ENCODE measurements at regions not wholly inside any gene's neighbourhood (a gene's known extent, or its start where the extent isn't known, plus 50 kb on each side); places are given as distances from the start of the nearest gene placed in this dataset.
"Not testable (repeated sequence)": the region's sequence is repeated elsewhere in the genome, so short reads cannot be mapped to it uniquely, and the experiment has no call there.

DNA sequence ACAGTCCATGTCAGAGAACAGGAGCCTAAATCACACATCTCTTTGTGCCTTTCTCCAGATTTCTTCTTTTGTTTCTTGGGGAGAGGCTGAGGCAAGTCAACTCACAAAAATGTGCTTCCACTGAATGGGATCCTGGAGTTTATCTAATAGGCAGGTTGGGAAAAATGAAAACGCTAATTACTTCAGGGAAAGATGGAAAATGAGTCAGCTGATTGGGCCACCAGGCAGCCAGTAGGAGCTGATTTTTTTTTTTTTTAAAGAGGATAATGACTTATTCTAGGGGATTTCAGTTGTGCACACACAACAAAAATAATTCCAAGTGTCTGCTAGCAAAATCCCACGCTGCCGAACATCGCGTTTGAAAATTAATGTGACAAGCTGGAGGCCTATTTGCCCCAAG, 412.8 kb upstream of the ZMIZ1 start:
- DNase-seq (ENCODE audit: low read depth in 1 of 2, low spot score in 1 of 2), result no peak

DNA sequence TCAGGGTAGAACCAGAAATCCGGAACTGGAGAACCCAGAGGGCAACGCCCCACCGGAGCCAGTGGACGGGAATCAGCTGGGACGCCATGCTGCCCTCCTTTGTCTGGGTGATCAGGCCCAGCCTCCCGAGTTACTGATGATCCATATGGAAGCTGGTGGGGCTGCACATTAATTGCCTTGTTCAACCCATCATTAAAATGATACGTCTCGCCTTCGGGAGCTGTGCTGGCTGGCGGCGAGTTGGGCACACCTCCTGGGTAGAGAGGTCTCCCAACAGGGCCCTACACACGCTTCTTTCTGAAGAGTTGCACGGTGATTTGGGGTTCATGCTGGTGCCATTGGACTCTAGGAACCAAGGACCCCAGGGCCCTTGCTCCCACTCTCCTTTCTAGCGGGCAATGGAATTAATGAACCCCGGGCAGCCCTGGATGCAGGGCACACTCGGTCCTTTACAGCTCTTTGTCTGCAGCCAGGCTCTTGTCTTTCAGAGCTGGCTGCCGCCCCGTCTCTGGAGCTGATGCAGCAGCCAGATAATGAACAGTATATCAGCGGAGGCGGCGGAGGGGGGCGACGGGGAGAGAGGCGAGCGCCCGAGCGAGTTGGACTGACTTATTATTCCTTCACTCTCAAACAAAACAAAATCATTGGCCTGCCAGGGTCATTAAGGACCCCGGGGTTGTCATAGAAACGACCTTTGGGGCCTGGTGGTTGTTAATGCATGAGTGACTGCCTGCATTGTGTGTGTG, 412.2 kb upstream of the ZMIZ1 start:
- no peak for DNase-seq (ENCODE audit: low read depth in 1 of 2, low spot score in 1 of 2)

DNA sequence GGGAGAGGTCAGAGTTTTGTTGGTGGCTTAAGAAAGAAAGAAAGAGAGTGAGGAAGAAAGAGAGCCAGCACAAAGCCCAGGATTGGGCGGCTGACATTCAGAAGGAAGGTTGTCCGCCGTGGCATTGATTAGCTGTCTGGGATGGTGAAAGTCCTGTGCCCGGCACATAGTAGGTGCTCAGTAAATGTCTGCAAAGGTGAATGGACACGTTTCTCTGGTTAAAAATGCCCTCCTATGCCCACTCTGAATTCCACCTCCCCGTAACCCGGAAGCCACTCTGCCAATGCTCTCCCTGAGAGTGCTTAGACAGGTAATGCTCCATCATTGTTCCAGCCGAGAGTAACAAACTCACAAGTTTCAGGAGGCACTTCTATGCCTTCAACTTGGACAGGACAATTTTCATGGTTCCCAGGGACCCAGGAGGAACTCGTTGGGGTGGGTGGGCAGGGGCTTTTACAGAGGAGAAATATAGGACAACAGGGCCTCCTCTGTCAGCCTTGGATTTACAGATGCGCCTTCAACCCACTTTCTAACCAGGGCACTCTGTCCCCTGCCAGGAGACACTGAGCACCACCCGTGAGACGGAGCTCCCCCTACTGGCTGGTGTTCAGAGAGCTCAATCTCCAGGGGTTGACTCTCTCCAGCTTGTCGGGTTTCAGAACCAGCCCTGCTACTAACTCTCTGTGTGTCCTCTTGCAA, 411.5 kb upstream of the ZMIZ1 start:
- peak; percentile 27 to 37 for DNase-seq (ENCODE audit: low read depth in 1 of 2, low spot score in 1 of 2)

DNA sequence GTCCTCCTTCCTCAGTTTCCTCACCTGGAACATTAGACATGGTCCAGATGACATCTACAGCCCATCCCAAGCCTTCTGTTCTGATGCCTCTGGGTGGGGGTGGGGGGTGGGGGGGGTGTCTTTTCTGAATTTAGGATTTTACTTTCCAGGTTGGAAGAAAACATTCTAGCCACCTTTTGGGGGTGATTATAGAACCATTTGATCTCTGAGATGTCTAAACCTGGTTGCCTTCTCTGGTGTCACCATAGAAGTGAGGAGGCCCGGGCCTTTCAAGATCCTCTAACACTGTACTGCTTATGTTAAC, 411.0 kb upstream of the ZMIZ1 start:
- no peak for DNase-seq (ENCODE audit: low read depth in 1 of 2, low spot score in 1 of 2)

DNA sequence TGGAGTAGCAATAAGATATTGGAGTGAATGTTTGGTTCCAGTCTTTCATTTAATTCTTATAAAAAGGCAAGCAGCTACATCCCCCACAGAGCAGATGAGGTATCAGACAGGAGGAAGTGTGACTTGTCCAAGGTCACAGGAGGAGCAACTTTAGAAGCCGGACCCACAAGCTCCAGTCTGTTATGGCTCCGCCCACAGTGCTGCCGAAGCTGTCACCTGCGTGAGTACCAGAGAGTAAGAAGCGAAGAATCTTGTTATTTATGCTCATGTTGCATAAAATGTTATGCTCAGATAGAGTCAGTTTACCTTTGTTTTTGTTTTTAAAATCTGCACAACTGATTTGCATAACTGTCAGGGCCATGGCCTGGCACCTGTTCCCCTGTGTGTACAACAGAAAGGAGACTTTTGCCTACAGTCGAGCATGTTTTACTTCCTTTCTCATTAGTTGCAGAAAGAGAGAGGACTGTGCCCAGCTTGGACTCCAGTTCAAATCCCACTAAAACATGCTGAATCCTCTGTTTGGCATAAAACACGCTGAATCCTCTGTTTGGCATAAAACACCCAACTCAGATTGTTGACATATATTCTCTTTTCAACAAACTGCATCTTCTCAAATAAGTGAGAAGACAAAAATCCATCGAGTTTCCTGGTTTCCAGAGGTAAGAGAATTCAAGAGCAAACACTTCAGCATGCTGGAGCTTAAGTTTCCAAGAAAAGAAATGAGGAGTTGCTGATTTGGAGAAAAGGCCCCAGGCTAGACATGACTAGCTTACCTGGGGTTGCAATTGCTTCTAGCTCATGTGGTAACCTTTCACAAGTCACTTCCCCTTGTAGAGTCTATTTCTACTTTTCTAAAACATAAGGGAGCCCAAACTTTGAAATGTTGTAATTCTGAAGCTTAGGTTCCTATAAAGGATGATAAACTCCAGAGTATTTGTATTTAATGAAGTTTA, 409.8 kb upstream of the ZMIZ1 start:
- no peak for DNase-seq (ENCODE audit: low read depth in 1 of 2, low spot score in 1 of 2)

DNA sequence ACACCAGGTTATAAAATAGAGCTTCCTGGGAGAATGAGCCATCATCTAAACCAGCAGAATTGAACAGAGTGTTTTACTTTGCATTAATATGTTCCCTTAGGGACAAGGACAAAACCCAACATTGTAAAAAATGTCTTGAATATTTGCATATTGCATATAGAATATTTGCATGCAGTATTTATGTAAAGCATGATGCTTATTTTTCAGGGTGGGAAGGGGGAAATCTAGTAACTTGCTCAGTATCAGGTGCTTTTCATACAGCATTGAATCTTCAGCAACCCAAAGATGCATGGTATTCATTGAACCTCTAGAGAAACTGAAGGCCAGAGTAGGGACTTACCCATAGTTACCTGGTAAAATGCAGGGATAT, 409.2 kb upstream of the ZMIZ1 start:
- DNase-seq (ENCODE audit: low read depth in 1 of 2, low spot score in 1 of 2), result no peak

DNA sequence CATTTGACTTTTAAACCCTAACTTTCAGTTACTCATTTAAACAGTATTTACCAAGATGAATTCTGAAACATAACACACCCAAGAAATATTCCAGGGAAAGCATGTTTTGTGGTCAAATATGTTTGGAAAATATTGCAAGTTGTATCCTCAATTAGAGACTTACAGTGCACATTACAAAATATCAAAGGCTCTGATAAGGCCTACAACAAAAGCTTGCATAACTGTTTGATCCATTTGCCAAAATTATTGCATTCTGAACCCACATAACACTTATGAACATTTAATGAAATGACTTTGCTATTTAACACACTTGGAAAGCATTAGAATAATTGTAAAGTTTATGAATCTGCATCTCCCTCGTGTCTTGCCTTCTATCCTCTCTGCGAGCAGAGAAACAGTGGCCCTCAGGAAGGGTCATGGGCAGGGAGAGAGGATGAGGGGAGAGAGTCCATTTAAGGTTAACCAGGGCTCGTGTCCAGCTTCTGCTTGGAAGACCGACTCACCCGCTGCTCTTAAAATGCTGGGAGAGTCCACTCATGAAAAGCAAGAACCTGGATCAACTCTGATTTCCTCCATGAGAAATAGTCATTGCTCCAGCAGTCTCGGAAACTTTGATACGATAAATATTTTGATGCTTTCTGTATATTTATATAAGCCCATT, 408.2 kb upstream of the ZMIZ1 start:
- DNase-seq (ENCODE audit: low read depth in 1 of 2, low spot score in 1 of 2), result no peak

DNA sequence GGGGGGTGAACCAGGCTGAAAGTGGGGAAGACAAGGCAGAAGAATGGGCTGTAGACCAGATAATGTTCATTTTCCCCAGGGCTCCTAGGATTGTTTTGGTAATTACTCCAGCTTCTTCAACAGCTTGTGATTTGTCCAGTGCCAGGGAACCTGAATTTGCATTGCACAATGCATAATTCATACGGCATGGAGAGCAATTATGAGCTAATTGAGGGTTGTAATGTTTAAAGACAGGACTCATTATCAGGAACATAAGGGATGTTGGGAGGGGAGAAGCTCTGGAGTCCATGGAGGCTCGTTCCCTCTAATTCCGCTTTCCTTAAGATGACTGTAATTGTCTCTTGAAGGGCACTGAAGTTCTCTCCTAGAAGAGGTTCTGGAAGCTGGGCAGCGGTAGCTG, 405.0 kb upstream of the ZMIZ1 start:
- DNase-seq (ENCODE audit: low read depth in 1 of 2, low spot score in 1 of 2), result no peak

DNA sequence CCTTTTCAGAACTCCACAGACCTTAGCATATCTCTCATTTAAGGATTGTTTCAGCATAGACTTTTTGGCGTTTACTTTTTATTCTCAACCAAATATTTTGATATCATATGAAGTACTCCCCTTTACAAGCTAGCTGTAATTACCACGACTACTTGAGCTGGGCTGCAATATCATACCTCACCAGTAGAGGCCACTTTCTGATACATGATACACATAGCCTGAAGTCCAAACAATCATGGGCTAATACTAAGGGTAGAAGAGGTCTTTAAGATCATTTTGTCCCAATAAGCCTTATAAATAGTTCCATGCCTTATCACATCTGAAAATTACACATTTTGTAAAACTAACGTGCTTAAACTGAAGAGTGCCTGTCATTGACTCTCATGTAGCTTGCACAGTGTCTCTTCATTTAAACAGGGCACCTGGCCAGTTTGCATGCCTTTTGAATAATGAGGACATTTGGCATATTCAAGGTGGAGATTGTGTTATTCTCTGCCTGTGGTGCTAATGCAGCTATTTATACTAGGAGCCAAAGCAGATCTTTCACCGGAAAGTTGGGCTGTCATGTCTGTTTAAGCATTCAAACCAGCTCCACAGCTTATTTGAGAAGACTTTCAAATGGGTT, 403.7 kb upstream of the ZMIZ1 start:
- DNase-seq (ENCODE audit: low read depth in 1 of 2, low spot score in 1 of 2), result no peak

DNA sequence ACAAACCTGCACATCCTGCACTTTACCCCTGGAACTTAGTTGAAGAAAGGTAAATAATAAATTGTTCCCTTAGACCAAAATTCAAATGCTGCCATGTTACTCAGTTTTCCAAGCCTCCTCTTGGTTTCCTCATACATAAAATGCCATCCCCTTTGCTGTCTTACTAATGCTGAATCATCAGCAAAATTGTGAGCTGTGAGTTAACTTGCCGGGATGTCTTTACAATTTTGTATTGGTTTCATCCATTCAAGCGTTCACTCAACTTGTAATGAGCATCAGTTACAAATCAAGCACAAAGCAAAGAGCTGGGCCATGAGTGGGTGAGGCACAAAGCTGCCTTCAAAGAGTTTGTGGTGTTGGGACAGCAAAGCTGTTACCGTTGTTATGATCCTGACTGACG, 395.8 kb upstream of the ZMIZ1 start:
- DNase-seq (ENCODE audit: low read depth in 1 of 2, low spot score in 1 of 2), result no peak

DNA sequence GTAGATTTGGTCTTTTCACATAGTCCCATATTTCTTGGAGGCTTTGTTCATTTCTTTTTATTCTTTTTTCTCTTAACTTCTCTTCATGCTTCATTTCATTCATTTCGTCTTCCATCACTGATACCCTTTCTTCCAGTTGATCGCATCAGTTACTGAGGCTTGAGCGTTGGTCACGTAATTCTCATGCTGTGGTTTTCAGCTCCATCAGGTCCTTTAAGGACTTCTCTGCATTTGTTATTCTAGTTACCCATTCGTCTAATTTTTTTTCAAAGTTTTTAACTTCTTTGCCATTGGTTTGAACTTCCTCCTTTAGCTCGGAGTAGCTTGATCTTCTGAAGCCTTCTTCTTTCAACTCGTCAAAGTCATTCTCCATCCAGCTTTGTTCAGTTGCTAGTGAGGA, 387.6 kb upstream of the ZMIZ1 start:
- DNase-seq (ENCODE audit: low read depth in 1 of 2, low spot score in 1 of 2), result not testable (repeated sequence)

DNA sequence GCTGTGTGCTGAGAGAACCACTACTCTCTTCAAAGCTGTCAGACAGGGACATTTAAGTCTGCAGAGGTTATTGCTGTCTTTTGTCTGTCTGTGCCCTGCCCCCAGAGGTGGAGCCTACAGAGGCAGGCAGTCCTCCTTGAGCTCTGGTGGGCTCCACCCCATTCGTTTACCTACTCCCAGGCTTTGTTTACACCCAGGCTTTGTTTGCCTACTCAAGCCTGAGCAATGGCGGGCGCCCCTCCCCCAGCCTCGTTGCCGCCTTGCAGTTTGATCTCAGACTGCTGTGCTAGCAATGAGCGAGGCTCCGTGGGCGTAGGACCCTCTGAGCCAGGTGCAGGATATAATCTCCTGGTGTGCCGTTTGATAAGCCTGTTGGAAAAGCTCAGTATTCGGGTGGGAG, 386.8 kb upstream of the ZMIZ1 start:
- not testable (repeated sequence) for DNase-seq (ENCODE audit: low read depth in 1 of 2, low spot score in 1 of 2)

DNA sequence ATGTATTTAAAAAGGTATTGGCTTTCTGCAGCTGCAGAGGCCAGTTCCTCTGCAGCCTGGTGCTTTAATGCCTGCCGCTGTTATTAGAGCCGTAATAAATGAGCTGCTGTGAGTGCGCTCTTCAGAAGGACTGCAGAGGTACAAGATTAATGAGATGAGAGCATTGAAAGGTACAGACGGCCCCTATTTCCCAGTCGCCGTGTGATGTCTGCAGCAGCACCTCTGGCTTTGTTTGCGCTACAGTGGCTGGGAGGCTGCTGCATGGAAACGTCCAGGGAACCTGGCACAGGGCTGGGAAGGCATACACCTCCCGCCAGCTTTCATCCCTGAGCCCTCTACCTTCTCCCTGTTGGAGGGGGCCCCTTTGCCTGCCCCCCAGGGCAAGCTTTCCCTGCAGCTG, 383.8 kb upstream of the ZMIZ1 start:
- no peak for DNase-seq (ENCODE audit: low read depth in 1 of 2, low spot score in 1 of 2)

DNA sequence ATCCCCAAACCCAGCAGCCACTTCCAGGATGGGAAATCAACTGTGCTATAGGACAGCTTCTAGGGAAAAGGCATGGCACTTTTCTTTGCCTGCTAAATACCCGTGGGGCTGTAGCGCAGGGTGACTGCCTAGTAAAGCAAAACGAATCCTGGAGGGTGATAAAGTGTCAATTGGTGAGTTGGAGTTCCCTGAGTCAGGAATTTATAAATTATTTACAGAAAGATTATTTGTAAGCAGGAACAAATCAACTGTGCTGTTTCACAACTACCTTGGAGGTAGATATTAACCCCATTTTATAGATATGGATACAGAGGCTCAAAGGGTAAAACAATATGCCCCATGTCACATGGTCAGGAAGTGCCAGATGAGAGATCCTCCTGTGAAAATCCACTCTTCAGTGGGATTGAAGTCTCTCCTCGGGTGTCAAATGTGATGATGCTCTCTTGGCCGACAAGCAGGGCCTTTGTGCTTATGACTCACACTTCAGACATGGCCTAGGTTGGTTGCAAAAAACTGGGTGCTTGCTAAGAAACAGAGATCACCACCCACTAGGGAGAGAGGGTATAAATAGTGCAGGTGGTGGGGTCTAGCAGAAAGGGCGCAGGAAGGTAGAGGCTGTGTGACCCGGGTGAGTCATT, 383.2 kb upstream of the ZMIZ1 start:
- DNase-seq (ENCODE audit: low read depth in 1 of 2, low spot score in 1 of 2), result no peak

DNA sequence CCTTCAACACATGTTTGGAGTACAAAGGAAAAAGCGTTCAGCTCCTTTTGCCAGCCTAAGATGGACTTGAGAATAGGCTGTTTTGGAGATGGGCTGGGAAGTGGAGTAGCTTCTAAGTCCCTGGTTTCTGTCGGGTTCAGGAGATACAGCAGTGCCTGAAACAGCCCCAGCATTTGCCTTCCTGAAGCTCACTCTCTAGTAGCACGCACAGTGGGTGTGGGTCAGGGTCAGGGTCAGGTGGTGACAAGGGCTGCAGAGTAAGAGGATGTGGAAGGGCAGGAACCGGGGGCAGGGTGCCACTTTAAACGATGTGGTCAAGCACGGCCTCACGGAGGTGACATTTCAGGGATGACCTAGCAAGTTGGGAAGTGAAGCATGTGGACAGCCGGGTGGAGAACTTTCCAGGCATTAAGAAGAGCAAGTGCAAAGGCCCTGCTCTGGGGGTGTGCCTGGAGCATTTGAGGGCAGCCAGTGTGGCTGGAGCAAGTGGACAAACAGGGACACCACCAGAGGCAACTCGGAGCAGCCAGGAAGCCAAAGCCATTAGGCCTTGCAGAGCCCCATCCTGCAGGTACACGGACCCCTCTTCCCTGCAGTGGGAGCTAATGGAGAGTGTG, 382.2 kb upstream of the ZMIZ1 start:
- DNase-seq (ENCODE audit: low read depth in 1 of 2, low spot score in 1 of 2), result no peak

DNA sequence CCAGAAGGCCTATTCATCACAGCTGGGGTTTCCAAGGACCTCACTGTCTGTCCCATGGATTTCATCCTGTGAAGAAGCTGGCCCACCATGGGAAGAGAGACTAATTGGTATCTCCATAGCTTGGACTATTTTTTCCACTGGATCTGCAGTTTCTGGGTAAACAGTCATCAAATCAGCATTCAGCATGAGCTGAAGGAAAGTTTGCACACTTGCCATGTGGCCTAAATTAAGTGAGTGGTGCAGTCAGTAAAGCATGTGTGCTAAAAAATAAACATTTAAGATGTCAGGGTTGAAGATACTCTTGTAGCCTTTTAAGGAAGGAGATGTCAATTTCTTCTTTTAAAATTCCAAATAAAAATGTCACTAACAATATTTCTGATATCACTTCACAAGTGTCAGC, 381.1 kb upstream of the ZMIZ1 start:
- no peak for DNase-seq (ENCODE audit: low read depth in 1 of 2, low spot score in 1 of 2)

DNA sequence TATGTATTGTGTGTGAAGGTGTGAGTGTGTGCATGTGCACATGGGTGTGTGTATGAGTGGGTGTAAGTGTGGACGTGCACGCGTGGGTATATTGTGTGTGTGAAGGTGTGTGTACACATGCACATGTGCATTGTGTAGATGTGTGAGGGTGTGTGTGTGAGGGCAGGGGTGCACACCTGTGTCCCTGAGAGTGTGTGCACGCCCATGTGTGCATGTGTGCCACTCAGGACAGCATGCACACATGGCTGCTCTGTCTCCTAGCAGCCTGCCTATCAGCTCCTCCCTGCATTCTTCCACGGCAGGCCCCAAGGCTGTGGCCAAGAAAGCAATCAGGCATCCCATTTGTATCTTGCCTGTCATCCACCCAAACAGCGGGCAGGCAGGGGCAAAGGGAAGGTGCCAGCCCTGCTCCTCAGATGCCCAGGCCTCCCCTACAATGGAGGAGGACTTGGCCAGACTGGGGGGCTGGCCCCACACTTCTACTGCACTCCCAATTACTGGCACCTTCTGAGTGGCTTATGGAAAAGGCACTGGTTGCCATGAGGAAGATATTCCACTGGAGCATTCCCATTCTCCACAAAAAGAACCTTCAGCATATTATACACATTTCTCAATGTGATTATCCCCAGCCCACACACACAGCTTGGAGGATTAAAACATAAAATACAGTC, 380.4 kb upstream of the ZMIZ1 start:
- no peak for DNase-seq (ENCODE audit: low read depth in 1 of 2, low spot score in 1 of 2)

DNA sequence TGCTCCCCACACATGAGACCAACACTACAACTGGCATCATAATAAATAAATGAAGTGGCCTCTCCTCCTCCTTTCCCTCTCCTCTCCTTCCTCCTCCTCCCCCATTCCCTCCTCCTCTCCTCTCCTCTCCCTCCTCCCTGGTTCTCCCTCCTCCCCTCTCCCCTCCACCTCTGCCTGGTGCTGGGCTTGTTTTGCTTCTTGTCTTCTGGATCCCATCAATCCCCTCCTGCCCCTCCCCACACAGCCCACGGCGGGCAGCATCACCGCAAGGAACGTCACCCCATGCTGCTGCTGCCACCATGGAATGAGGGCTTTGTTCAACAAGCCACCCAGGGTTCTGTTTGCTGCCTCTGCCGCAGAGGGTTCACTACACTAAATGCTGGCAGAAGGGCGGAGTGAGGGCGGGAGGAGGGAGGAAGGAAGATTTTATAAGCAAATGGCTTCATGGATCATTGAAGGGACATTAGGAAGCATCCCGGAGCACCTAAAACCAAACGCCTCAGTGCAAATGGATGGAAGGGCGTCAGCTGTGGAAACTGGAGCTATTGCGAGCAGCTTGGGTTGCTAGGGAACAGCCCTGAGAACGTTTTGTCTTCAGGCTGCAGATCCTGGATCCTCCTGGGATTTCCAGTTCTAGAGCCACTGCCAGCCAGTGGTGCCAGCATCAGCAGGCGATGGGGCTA, 379.7 kb upstream of the ZMIZ1 start:
- no peak for DNase-seq (ENCODE audit: low read depth in 1 of 2, low spot score in 1 of 2)

DNA sequence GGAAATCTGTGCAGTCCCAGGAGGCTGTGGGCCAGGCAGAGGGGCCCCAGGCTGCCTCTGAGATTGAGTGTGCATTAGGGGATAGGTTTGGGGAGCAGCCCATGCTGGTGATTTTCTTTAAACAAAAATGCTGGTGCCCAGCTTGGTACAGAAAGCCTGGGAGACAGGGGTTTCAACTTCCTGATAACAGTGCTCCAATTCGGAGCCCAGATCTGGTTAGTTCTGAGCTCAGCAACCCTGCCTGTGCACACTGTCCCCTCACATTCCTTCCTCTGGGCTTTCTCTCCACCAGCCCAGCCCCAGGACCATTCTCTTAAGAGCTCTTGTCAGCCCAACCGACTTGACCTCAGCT, 379.2 kb upstream of the ZMIZ1 start:
- no peak for DNase-seq (ENCODE audit: low read depth in 1 of 2, low spot score in 1 of 2)

Measured in activated T-helper 1 cell treated with anti-CD3 and anti-CD28 coated beads, Interleukin-2, amount 50 U/mL, for 16 hours (primary cell).